Gastroesophageal sphincter (tissue), 4 donors: ENCODE measurements at regions not wholly inside any gene's neighbourhood (a gene's known extent, or its start where the extent isn't known, plus 50 kb on each side); places are given as distances from the start of the nearest gene placed in this dataset.

Source experiments
- ATAC-seq: fragments of 150-250 bp; one replicate; pipeline ENCODE4 v1.9.1; 2016; ENCODE audit warnings: mild to moderate bottlenecking, moderate library complexity
- H3K27ac ChIP-seq, 4 donors: fragments of 200-600 bp; sonication (generic) in 3 of 4; 1 replicate in 3 of 4; 2 replicates in 1 of 4; pipeline ENCODE4 v1.5.1; 2016 to 2019
- H3K27me3 ChIP-seq: fragments of 200-600 bp; sonication (generic); one replicate; pipeline ENCODE4 v1.5.1; 2019
- H3K36me3 ChIP-seq, 2 donors: fragments of 200-600 bp; sonication (generic); one replicate each; pipeline ENCODE4 v1.5.1; 2019; ENCODE audit warnings: control low read depth in 1 of 2
- H3K4me1 ChIP-seq, 3 donors: fragments of 200-600 bp; sonication (generic); 1 replicate in 2 of 3; 2 replicates in 1 of 3; pipeline ENCODE4 v1.5.1; 2016 to 2019; ENCODE audit warnings: control low read depth in 2 of 3
- H3K4me3 ChIP-seq, 2 donors: fragments of 200-600 bp; sonication (generic); one replicate each; pipeline ENCODE4 v1.5.1; 2019; ENCODE audit warnings: mild to moderate bottlenecking in 1 of 2, moderate library complexity in 1 of 2
- H3K9me3 ChIP-seq, 3 donors: fragments of 200-600 bp; sonication (generic); one replicate each; pipeline ENCODE4 v1.5.1; 2017 to 2019; ENCODE audit warnings: control low read depth in 2 of 3
- CTCF ChIP-seq, 4 experiments: fragments of 200-600 bp in 2 of 4; fragments of 450-650 bp in 2 of 4; sonication (generic) in 1 of 4; IDR thresholded peaks; one replicate each; pipeline ENCODE4 v1.5.1; 2017 to 2019; ENCODE audit warnings: antibody characterized with exemption in 4 of 4, mild to moderate bottlenecking in 2 of 4, moderate library complexity in 2 of 4
- EP300 ChIP-seq: sonication (generic); formaldehyde crosslinking; IDR thresholded peaks from one replicate; pipeline ENCODE4 v1.6.1; 2017; ENCODE audit warnings: antibody characterized with exemption, mild to moderate bottlenecking
- POLR2A ChIP-seq, 2 donors: fragments of 450-650 bp; IDR thresholded peaks; one replicate each; pipeline ENCODE4 v1.6.1; 2017; ENCODE audit warnings: antibody characterized with exemption in 2 of 2, mild to moderate bottlenecking in 2 of 2, moderate library complexity in 1 of 2
- POLR2AphosphoS5 ChIP-seq: sonication (generic); formaldehyde crosslinking; IDR thresholded peaks from one replicate; pipeline ENCODE4 v1.6.1; 2017; ENCODE audit warnings: antibody characterized with exemption
- WGBS, 2 donors: methylation state at CpG; one replicate each; pipeline ENCODE4 v1.1.5; 2018; ENCODE audit warnings: low coverage in 1 of 2; 5-methylcytosine and 5-hydroxymethylcytosine counted together

- peaks cover 0 to 49% (median 2%) of the 10 kb centered on the region in 3 donors for H3K4me1 ChIP-seq
- ATAC-seq = no peak
- no peaks in the 10 kb centered on the region for H3K27me3 ChIP-seq
- no peaks in the 10 kb centered on the region for H3K9me3 ChIP-seq
- no peak overlapping the region for H3K4me3 ChIP-seq
- TF ChIP-seq EP300 (no peak), POLR2AphosphoS5 (no peak), CTCF (IDR thresholded peaks at IDR 0.05) (no peak), POLR2A (IDR thresholded peaks at IDR 0.05) (no peak)
- H3K36me3 ChIP-seq = no peaks in the 10 kb centered on the region
- peak overlapping the region in 2 of 4 donors; percentile 52 to 71 for H3K27ac ChIP-seq
- 57 to 95% methylated on average over 4 to 6 of the region's 7 CpGs for WGBS, 2 donors
Observed at GRCh38 chr10:78771260-78771659, 297.5 kb upstream of the ZMIZ1 start.

- TF ChIP-seq POLR2A (IDR thresholded peaks at IDR 0.05) (no peak), CTCF (IDR thresholded peaks at IDR 0.05) (no peak), EP300 (no peak), POLR2AphosphoS5 (no peak)
- H3K27ac ChIP-seq = peak overlapping the region in 3 of 4 donors; percentile 6 to 71 (median 54)
- no peaks in the 10 kb centered on the region for H3K27me3 ChIP-seq
- 46 to 54% methylated on average over 1 to 7 of the region's 7 CpGs for WGBS, 2 donors
- H3K9me3 ChIP-seq = no peaks in the 10 kb centered on the region
- H3K4me1 ChIP-seq = peaks cover 2 to 56% (median 5%) of the 10 kb centered on the region in 3 donors
- no peak for ATAC-seq
- H3K4me3 ChIP-seq = no peak overlapping the region
- no peaks in the 10 kb centered on the region for H3K36me3 ChIP-seq
Observed at GRCh38 chr10:78771808-78772455, 296.8 kb upstream of the ZMIZ1 start.

GRCh38 chr10:78772486-78772885 is 296.3 kb upstream of the ZMIZ1 start:
- Histone ChIP-seq H3K4me3 (no peak overlapping the region), H3K4me1 (peaks cover 2 to 61% (median 10%) of the 10 kb centered on the region in 3 donors), H3K27me3 (no peaks in the 10 kb centered on the region), H3K9me3 (no peaks in the 10 kb centered on the region), H3K27ac (peak overlapping the region in 2 of 4 donors; percentile 54 to 71), H3K36me3 (no peaks in the 10 kb centered on the region)
- ATAC-seq = no peak
- no peak for TF ChIP-seq POLR2AphosphoS5
- TF ChIP-seq CTCF (IDR thresholded peaks at IDR 0.05) = no peak
- no peak for TF ChIP-seq EP300
- no peak for TF ChIP-seq POLR2A (IDR thresholded peaks at IDR 0.05)
- 95% methylated on average over 8 of the region's 8 CpGs; no CpG with 5 or more reads in 1 of the 2 donors for WGBS, 2 donors

DNA sequence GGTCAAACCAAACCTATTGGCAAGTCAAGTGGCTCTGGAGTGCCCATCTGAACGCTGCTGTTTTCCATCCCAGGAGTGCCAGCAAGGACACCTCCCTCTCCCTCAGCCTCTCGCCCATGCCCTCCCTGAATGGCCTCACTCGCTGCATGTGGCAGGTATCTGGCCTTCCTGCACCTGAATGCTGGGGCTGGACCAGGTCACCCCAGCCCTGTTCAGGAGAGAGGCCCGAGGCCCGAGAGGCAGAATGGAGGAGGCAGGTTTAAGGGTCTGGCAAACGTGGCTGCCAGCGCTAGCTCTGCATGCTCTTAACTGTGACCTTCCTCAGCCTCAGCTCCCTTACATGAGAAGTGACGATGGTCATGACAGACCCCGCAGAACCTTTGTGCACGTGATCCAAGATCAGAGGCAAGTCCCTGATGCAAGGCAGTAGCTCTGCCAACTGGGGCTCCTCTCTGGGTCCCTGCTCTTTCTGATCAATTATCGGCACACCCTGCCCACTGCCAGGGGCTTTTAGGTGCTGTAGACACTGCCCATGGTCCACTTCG is 295.7 kb upstream of the ZMIZ1 start:
- WGBS, 2 donors = 92 to 100% methylated on average over 2 of the region's 12 CpGs
- H3K9me3 ChIP-seq = no peaks in the 10 kb centered on the region
- no peak for ATAC-seq
- no peak overlapping the region for H3K27ac ChIP-seq
- H3K27me3 ChIP-seq = no peaks in the 10 kb centered on the region
- no peaks in the 10 kb centered on the region for H3K36me3 ChIP-seq
- H3K4me3 ChIP-seq = no peak overlapping the region
- TF ChIP-seq POLR2A (IDR thresholded peaks at IDR 0.05) (no peak), EP300 (no peak), CTCF (IDR thresholded peaks at IDR 0.05) (no peak)
- peaks cover 2 to 65% (median 15%) of the 10 kb centered on the region in 3 donors for H3K4me1 ChIP-seq

GRCh38 chr10:78774614-78774998 is 294.2 kb upstream of the ZMIZ1 start:
- H3K4me1 ChIP-seq = peaks cover 2 to 69% (median 20%) of the 10 kb centered on the region in 3 donors
- 86 to 100% methylated on average over 2 to 4 of the region's 6 CpGs for WGBS, 2 donors

More at GRCh38 chr10:78774614-78774998, 294.2 kb upstream of the ZMIZ1 start:
- Histone ChIP-seq H3K36me3 (no peaks in the 10 kb centered on the region), H3K27me3 (no peaks in the 10 kb centered on the region), H3K27ac (peak overlapping the region in 3 of 4 donors; percentile 4 to 68 (median 60)), H3K9me3 (no peaks in the 10 kb centered on the region), H3K4me3 (no peak overlapping the region)
- ATAC-seq = no peak
- TF ChIP-seq POLR2A (IDR thresholded peaks at IDR 0.05) (no peak), EP300 (no peak), CTCF (IDR thresholded peaks at IDR 0.05) (no peak), POLR2AphosphoS5 (no peak)
